ENCODE measurements at regions not wholly inside any gene's neighbourhood (a gene's known extent, or its start where the extent isn't known, plus 50 kb on each side); places are given as distances from the start of the nearest gene placed in this dataset.

DNA sequence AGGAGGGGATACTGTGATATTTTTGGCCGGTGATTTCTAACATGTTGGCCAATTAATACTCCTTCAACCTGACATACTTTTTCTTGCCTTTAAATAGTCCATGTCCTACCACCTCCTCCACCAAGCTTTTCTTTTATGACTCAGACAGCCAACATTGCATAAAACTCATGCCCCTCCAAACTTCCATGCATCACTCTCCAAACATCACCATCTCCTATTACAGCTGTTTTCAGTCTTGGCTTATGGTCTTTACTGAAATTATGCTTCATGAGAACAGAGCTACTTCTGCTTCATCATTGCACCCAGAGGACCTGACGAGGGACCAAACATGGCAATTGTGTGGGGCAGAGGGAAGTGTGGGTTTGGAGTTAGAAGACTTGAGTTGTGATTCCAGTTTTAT is 305.4 kb downstream of the LPIN1 start:
- BruUV-seq (replicated peaks): no TSS peak
- in situ Hi-C loops (cut with HindIII; ENCODE audit: low pct_unique_long_range_greater_than_20kb, low sequenced_read_pairs) (no loop called here), intact Hi-C loops (cut with micrococcal nuclease; ENCODE audit: unreplicated experiment) (no loop called here)
- ATAC-seq (no peak), DNase-seq (ENCODE audit: low read depth, low spot score) (no peak)
- CTCF ChIA-PET: no interaction called here
- no peaks in the 10 kb centered on the region for H3K36me3 ChIP-seq (ENCODE audit: control insufficient read depth, insufficient read depth, low read length)
- no peak overlapping the region for H3K27ac ChIP-seq (ENCODE audit: low read length)
- no peaks in the 10 kb centered on the region for H3K27me3 ChIP-seq (ENCODE audit: control insufficient read depth, insufficient read depth, low read length)
- TF ChIP-seq POLR2AphosphoS5 (IDR thresholded peaks at IDR 0.05; ENCODE audit: low read depth, low read length) (no peak), TCF7L2 (IDR thresholded peaks at IDR 0.05; ENCODE audit: low read depth, low read length) (no peak), SIN3A (IDR thresholded peaks at IDR 0.05; ENCODE audit: borderline replicate concordance, insufficient read depth, low read depth, low read length) (no peak)
- TF ChIP-seq, protein P1, sequence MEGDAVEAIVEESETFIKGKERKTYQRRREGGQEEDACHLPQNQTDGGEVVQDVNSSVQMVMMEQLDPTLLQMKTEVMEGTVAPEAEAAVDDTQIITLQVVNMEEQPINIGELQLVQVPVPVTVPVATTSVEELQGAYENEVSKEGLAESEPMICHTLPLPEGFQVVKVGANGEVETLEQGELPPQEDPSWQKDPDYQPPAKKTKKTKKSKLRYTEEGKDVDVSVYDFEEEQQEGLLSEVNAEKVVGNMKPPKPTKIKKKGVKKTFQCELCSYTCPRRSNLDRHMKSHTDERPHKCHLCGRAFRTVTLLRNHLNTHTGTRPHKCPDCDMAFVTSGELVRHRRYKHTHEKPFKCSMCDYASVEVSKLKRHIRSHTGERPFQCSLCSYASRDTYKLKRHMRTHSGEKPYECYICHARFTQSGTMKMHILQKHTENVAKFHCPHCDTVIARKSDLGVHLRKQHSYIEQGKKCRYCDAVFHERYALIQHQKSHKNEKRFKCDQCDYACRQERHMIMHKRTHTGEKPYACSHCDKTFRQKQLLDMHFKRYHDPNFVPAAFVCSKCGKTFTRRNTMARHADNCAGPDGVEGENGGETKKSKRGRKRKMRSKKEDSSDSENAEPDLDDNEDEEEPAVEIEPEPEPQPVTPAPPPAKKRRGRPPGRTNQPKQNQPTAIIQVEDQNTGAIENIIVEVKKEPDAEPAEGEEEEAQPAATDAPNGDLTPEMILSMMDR (IDR thresholded peaks at IDR 0.05): no peak
- TF ChIP-seq, protein P2, sequence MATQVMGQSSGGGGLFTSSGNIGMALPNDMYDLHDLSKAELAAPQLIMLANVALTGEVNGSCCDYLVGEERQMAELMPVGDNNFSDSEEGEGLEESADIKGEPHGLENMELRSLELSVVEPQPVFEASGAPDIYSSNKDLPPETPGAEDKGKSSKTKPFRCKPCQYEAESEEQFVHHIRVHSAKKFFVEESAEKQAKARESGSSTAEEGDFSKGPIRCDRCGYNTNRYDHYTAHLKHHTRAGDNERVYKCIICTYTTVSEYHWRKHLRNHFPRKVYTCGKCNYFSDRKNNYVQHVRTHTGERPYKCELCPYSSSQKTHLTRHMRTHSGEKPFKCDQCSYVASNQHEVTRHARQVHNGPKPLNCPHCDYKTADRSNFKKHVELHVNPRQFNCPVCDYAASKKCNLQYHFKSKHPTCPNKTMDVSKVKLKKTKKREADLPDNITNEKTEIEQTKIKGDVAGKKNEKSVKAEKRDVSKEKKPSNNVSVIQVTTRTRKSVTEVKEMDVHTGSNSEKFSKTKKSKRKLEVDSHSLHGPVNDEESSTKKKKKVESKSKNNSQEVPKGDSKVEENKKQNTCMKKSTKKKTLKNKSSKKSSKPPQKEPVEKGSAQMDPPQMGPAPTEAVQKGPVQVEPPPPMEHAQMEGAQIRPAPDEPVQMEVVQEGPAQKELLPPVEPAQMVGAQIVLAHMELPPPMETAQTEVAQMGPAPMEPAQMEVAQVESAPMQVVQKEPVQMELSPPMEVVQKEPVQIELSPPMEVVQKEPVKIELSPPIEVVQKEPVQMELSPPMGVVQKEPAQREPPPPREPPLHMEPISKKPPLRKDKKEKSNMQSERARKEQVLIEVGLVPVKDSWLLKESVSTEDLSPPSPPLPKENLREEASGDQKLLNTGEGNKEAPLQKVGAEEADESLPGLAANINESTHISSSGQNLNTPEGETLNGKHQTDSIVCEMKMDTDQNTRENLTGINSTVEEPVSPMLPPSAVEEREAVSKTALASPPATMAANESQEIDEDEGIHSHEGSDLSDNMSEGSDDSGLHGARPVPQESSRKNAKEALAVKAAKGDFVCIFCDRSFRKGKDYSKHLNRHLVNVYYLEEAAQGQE (IDR thresholded peaks at IDR 0.05; ENCODE audit: insufficient read depth in 1 of 2, low read depth in 2 of 2, low read length in 1 of 2): no peak
- no peaks in the 10 kb centered on the region for H3K4me1 ChIP-seq (ENCODE audit: control insufficient read depth, insufficient read depth, low read length)
- H3K4me3 ChIP-seq (ENCODE audit: low read depth in 2 of 2, low read length in 2 of 2): no peak overlapping the region
- no peaks in the 10 kb centered on the region; the same call in 1 of the 2 replicates for H3K9me3 ChIP-seq (ENCODE audit: control insufficient read depth, insufficient read depth, low read depth, low read length)
- POLR2A ChIA-PET: no interaction called here

DNA sequence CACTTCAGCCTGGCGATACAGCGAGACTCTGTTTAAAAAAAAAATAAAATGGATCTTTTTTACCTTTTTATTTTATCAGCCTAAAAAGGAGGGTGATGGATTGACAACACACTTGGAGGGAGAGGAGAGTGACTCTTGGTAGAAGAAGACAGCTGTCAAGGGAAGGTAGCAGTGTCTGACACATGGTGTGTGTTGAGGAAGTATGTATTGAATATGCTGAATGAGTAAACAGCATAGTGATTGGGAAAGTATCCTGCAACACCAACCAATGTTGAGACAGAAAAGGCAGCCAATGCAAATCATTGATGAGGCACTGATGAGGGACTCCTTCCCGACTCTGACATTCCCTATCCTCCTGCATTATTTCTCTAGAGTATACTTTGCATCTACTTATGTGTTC is 306.4 kb downstream of the LPIN1 start:
- CTCF ChIA-PET: no interaction called here
- H3K4me3 ChIP-seq (ENCODE audit: low read depth in 2 of 2, low read length in 2 of 2): no peak overlapping the region
- no peaks in the 10 kb centered on the region for H3K36me3 ChIP-seq (ENCODE audit: control insufficient read depth, insufficient read depth, low read length)
- H3K4me1 ChIP-seq (ENCODE audit: control insufficient read depth, insufficient read depth, low read length): no peaks in the 10 kb centered on the region
- TF ChIP-seq, protein P2 (IDR thresholded peaks at IDR 0.05; ENCODE audit: insufficient read depth in 1 of 2, low read depth in 2 of 2, low read length in 1 of 2): no peak
- no peak for TF ChIP-seq POLR2AphosphoS5 (IDR thresholded peaks at IDR 0.05; ENCODE audit: low read depth, low read length)
- TF ChIP-seq, protein P1 (IDR thresholded peaks at IDR 0.05): no peak
- no peak for TF ChIP-seq TCF7L2 (IDR thresholded peaks at IDR 0.05; ENCODE audit: low read depth, low read length)
- no peak for TF ChIP-seq SIN3A (IDR thresholded peaks at IDR 0.05; ENCODE audit: borderline replicate concordance, insufficient read depth, low read depth, low read length)
- DNase-seq (ENCODE audit: low read depth, low spot score) (no peak), ATAC-seq (no peak)
- no TSS peak for BruUV-seq (replicated peaks)
- no peaks in the 10 kb centered on the region; the same call in 1 of the 2 replicates for H3K9me3 ChIP-seq (ENCODE audit: control insufficient read depth, insufficient read depth, low read depth, low read length)
- H3K27ac ChIP-seq (ENCODE audit: low read length): no peak overlapping the region
- H3K27me3 ChIP-seq (ENCODE audit: control insufficient read depth, insufficient read depth, low read length): no peaks in the 10 kb centered on the region
- in situ Hi-C loops (cut with HindIII; ENCODE audit: low pct_unique_long_range_greater_than_20kb, low sequenced_read_pairs) (no loop called here), intact Hi-C loops (cut with micrococcal nuclease; ENCODE audit: unreplicated experiment) (no loop called here)
- POLR2A ChIA-PET: no interaction called here

All from Panc1 (cell line).